Small intestine (tissue), 7 donors: ENCODE measurements at regions not wholly inside any gene's neighbourhood (a gene's known extent, or its start where the extent isn't known, plus 50 kb on each side); places are given as distances from the start of the nearest gene placed in this dataset.

Experiments
- DNase-seq, 2 donors: peaks; one replicate each; pipeline versions ENCODE4 v3.0.0 to v3.0.0-alpha.2; 2013
- FAIRE-seq: peaks from 2 replicates; lab custom pipeline; 2012; peaks lifted over from hg19 to GRCh38; lab: Jason Lieb, UNC
- H3K27ac ChIP-seq, 3 donors: one replicate each; pipeline ENCODE4 v1.5.1; 2013; ENCODE audit warnings: low read length in 2 of 3, mild to moderate bottlenecking in 2 of 3, control low read depth in 1 of 3, inconsistent platforms in 1 of 3, low read depth in 1 of 3, moderate library complexity in 1 of 3
- H3K27me3 ChIP-seq, 3 donors: one replicate each; pipeline ENCODE4 v1.6.1; 2013; ENCODE audit warnings: low read length in 3 of 3, inconsistent platforms in 1 of 3; ENCODE audit not compliant: control insufficient read depth in 3 of 3, insufficient read depth in 3 of 3
- H3K36me3 ChIP-seq, 3 donors: one replicate each; pipeline ENCODE4 v1.6.1; 2013; ENCODE audit warnings: low read length in 3 of 3, inconsistent platforms in 1 of 3, low read depth in 1 of 3, mild to moderate bottlenecking in 1 of 3, moderate library complexity in 1 of 3; ENCODE audit not compliant: control insufficient read depth in 3 of 3, insufficient read depth in 2 of 3
- H3K4me1 ChIP-seq, 3 donors: one replicate each; pipeline ENCODE4 v1.6.1; 2013; ENCODE audit warnings: low read length in 2 of 3, inconsistent platforms in 1 of 3, low read depth in 1 of 3, mild to moderate bottlenecking in 1 of 3, moderate library complexity in 1 of 3; ENCODE audit not compliant: control insufficient read depth in 3 of 3, insufficient read depth in 2 of 3
- H3K4me3 ChIP-seq, 3 donors: one replicate each; pipeline ENCODE4 v1.5.1; 2013; ENCODE audit warnings: low read length in 3 of 3, control low read depth in 1 of 3, inconsistent platforms in 1 of 3, low read depth in 1 of 3, mild to moderate bottlenecking in 1 of 3, moderate library complexity in 1 of 3
- H3K9me3 ChIP-seq, 2 donors: one replicate each; pipeline ENCODE4 v1.6.1; 2013; ENCODE audit warnings: low read depth in 1 of 2, low read length in 1 of 2; ENCODE audit not compliant: control insufficient read depth in 2 of 2, insufficient read depth in 1 of 2
- WGBS, 3 donors: extraction: QIAGEN DNeasy Blood & Tissue Kit; methylation state at CpG; one replicate each; pipeline ENCODE4 v1.1.7; 2013; 5-methylcytosine and 5-hydroxymethylcytosine counted together
- donor health status: healthy with polysubstance abuse.
- donor health status: control.
- donor health status: control.
- donor health status: Bipolar disorder and iron deficiency.
- donor health status: healthy.

GRCh38 chr5:15387931-15388524, 112.0 kb upstream of the FBXL7 start:
- WGBS, 3 donors = 64 to 74% (median 73%) methylated on average over 6 of the region's 6 CpGs
- no peak for DNase-seq

GRCh38 chr5:15386122-15386521, 113.9 kb upstream of the FBXL7 start:
- Histone ChIP-seq H3K4me1 (no peaks in the 10 kb centered on the region), H3K27ac (no peak overlapping the region), H3K9me3 (no peaks in the 10 kb centered on the region), H3K4me3 (no peak overlapping the region), H3K27me3 (no peaks in the 10 kb centered on the region), H3K36me3 (no peaks in the 10 kb centered on the region)
- 70 to 86% (median 76%) methylated on average over 2 to 3 of the region's 3 CpGs for WGBS, 3 donors
- no peak for FAIRE-seq
- no peak for DNase-seq

More at GRCh38 chr5:15387931-15388524, 112.0 kb upstream of the FBXL7 start:
- FAIRE-seq = no peak
- Histone ChIP-seq H3K27ac (no peak overlapping the region), H3K4me3 (no peak overlapping the region), H3K36me3 (no peaks in the 10 kb centered on the region), H3K4me1 (no peaks in the 10 kb centered on the region), H3K9me3 (no peaks in the 10 kb centered on the region), H3K27me3 (no peaks in the 10 kb centered on the region)

GRCh38 chr5:15385553-15385952, 114.4 kb upstream of the FBXL7 start:
- H3K9me3 ChIP-seq = no peaks in the 10 kb centered on the region
- DNase-seq (no peak), FAIRE-seq (no peak)
- no peaks in the 10 kb centered on the region for H3K4me1 ChIP-seq
- no peaks in the 10 kb centered on the region for H3K27me3 ChIP-seq
- no peaks in the 10 kb centered on the region for H3K36me3 ChIP-seq
- 86 to 87% (median 87%) methylated on average over 16 to 18 of the region's 18 CpGs for WGBS, 3 donors
- no peak overlapping the region for H3K4me3 ChIP-seq
- no peak overlapping the region for H3K27ac ChIP-seq

GRCh38 chr5:15385037-15385436, 114.9 kb upstream of the FBXL7 start:
- 85 to 88% (median 85%) methylated on average over 12 of the region's 12 CpGs for WGBS, 3 donors
- no peak for FAIRE-seq
- Histone ChIP-seq H3K4me1 (no peaks in the 10 kb centered on the region), H3K4me3 (no peak overlapping the region), H3K36me3 (no peaks in the 10 kb centered on the region), H3K27ac (no peak overlapping the region), H3K27me3 (no peaks in the 10 kb centered on the region), H3K9me3 (no peaks in the 10 kb centered on the region)
- DNase-seq = no peak

- Histone ChIP-seq H3K27me3 (no peaks in the 10 kb centered on the region), H3K4me3 (no peak overlapping the region), H3K9me3 (no peaks in the 10 kb centered on the region), H3K27ac (no peak overlapping the region), H3K4me1 (no peaks in the 10 kb centered on the region), H3K36me3 (no peaks in the 10 kb centered on the region)
- WGBS, 3 donors = 81 to 92% (median 83%) methylated on average over 13 to 16 of the region's 16 CpGs
- FAIRE-seq (no peak), DNase-seq (no peak)
These were observed 115.4 kb upstream of the FBXL7 start for GRCh38 chr5:15384581-15384980.

- no peak for DNase-seq
- 75 to 86% (median 75%) methylated on average over 9 of the region's 9 CpGs for WGBS, 3 donors
- Histone ChIP-seq H3K36me3 (no peaks in the 10 kb centered on the region), H3K4me1 (no peaks in the 10 kb centered on the region), H3K27ac (no peak overlapping the region), H3K27me3 (no peaks in the 10 kb centered on the region), H3K9me3 (no peaks in the 10 kb centered on the region), H3K4me3 (no peak overlapping the region)
- no peak for FAIRE-seq
These were observed 115.8 kb upstream of the FBXL7 start for GRCh38 chr5:15384176-15384575.

- Histone ChIP-seq H3K4me1 (no peaks in the 10 kb centered on the region), H3K9me3 (no peaks in the 10 kb centered on the region), H3K27me3 (no peaks in the 10 kb centered on the region), H3K4me3 (no peak overlapping the region), H3K36me3 (no peaks in the 10 kb centered on the region), H3K27ac (no peak overlapping the region)
- FAIRE-seq = no peak
- DNase-seq = no peak
- WGBS, 3 donors = 35 to 60% (median 43%) methylated on average over 1 of the region's 1 CpG
These were observed 116.5 kb upstream of the FBXL7 start for GRCh38 chr5:15383469-15383868.

- no peak overlapping the region for H3K27ac ChIP-seq
- 86 to 92% (median 92%) methylated on average over 3 of the region's 3 CpGs for WGBS, 3 donors
- DNase-seq (no peak), FAIRE-seq (no peak)
- no peaks in the 10 kb centered on the region for H3K36me3 ChIP-seq
- H3K9me3 ChIP-seq = no peaks in the 10 kb centered on the region
- no peaks in the 10 kb centered on the region for H3K27me3 ChIP-seq
- H3K4me1 ChIP-seq = no peaks in the 10 kb centered on the region
- H3K4me3 ChIP-seq = no peak overlapping the region
These were observed 117.0 kb upstream of the FBXL7 start for GRCh38 chr5:15383021-15383420.
